ENCODE measurements at regions not wholly inside any gene's neighbourhood (a gene's known extent, or its start where the extent isn't known, plus 50 kb on each side); places are given as distances from the start of the nearest gene placed in this dataset.

DNA sequence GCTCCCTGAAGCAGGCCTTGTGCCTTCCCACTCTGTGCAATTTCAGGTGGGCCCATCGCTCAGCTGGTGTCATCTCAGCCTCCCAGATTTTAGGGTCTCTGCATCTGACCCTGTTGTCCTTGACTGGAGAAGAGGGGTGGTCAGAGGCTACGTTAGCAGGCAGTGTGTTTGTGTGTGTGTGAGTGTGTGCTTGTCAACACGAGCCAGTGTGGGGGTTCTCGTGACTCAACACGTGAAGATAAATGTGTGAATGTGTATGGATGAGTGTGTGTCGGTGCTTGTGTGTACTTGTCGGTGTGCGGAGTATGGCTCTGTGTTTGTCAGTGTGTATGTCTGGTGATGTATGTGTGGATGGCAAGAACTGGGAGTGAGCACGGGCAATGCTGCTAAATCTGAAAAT lies 142.6 kb upstream of the KLF4 start:
- Histone ChIP-seq H3K79me2 (ENCODE audit: insufficient read depth, low read length) (no peaks in the 10 kb centered on the region), H3K4me1 (ENCODE audit: control insufficient read depth in 1 of 2, insufficient read depth in 2 of 2, low read length in 2 of 2) (peaks cover 32 to 35% of the 10 kb centered on the region in 2 donors), H3K4me3 (replicated peaks in 1 of 3; ENCODE audit: low read depth in 2 of 3, low read length in 3 of 3) (no peak overlapping the region), H3K9me3 (replicated peaks in 1 of 2; ENCODE audit: control insufficient read depth in 1 of 2, insufficient read depth in 1 of 2, low read length in 2 of 2) (no peaks in the 10 kb centered on the region), H3K27me3 (ENCODE audit: control insufficient read depth in 2 of 2, insufficient read depth in 2 of 2, low read length in 2 of 2) (no peaks in the 10 kb centered on the region), H3K36me3 (replicated peaks in 1 of 2; ENCODE audit: control insufficient read depth in 1 of 2, insufficient read depth in 2 of 2, low read length in 2 of 2) (no peaks in the 10 kb centered on the region), H3K9ac (ENCODE audit: insufficient read depth, low read length, poor library complexity, severe bottlenecking) (no peak overlapping the region), H4K20me1 (ENCODE audit: insufficient read depth, low read length) (no peaks in the 10 kb centered on the region), H3K4me2 (replicated peaks; ENCODE audit: extremely low read depth, low read length, poor library complexity, severe bottlenecking) (no peak overlapping the region), H2AFZ (ENCODE audit: insufficient read depth, low read depth, low read length, poor library complexity, severe bottlenecking) (no peak overlapping the region), H3K27ac (ENCODE audit: low read depth in 1 of 2, low read length in 2 of 2) (no peak overlapping the region)
- no peak overlapping the region for H3K4me3 Mint-ChIP-seq
- WGBS (ENCODE audit: insufficient coverage) = 100% methylated on average over 6 of the region's 9 CpGs
- H3K4me1 Mint-ChIP-seq = peaks cover 39% of the 10 kb centered on the region
- peaks cover 0 to 1% (median 0%) of the 10 kb centered on the region in 3 donors for H3K27me3 Mint-ChIP-seq (ENCODE audit: low read depth in 3 of 3)
- H3K36me3 Mint-ChIP-seq = peaks cover 0 to 2% of the 10 kb centered on the region in 2 donors
- intact Hi-C loops (cut with micrococcal nuclease) = loop anchor here in 1 of 2 donors (10.0 kb wide), 1 partner anchor 87 kb away; no protein-coding TSS in a partner anchor
- no peaks in the 10 kb centered on the region for H3K9me3 Mint-ChIP-seq
- TF ChIP-seq, protein P1, sequence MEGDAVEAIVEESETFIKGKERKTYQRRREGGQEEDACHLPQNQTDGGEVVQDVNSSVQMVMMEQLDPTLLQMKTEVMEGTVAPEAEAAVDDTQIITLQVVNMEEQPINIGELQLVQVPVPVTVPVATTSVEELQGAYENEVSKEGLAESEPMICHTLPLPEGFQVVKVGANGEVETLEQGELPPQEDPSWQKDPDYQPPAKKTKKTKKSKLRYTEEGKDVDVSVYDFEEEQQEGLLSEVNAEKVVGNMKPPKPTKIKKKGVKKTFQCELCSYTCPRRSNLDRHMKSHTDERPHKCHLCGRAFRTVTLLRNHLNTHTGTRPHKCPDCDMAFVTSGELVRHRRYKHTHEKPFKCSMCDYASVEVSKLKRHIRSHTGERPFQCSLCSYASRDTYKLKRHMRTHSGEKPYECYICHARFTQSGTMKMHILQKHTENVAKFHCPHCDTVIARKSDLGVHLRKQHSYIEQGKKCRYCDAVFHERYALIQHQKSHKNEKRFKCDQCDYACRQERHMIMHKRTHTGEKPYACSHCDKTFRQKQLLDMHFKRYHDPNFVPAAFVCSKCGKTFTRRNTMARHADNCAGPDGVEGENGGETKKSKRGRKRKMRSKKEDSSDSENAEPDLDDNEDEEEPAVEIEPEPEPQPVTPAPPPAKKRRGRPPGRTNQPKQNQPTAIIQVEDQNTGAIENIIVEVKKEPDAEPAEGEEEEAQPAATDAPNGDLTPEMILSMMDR (IDR thresholded peaks at IDR 0.05) = no peak
- no peak for DNase-seq
- H3K27ac Mint-ChIP-seq = peak overlapping the region in 1 of 7 donors; percentile 3

DNA sequence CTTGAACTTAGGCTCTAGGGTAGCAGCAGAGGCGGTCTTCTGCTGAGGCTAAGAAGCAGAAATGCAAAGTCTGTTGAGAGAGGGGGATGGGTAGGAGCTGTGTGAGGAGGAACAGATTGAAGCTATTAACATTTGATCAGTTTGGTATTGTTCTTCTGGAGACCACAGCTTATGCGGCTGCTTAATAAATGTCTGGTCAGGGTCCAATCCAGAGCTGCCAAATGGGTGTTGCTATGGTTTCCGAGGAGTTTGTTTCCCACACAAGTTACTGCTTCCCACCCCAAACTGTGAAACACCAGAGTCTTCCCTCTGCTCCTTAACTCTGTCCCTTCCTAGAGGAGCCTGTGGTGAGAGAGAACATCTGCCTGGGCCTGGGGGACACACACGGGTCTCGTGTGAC lies 142.2 kb upstream of the KLF4 start:
- intact Hi-C loops (cut with micrococcal nuclease) = loop anchor here in 1 of 2 donors (10.0 kb wide), 1 partner anchor 87 kb away; no protein-coding TSS in a partner anchor
- H3K4me2 ChIP-seq (replicated peaks; ENCODE audit: extremely low read depth, low read length, poor library complexity, severe bottlenecking) = no peak overlapping the region
- Mint-ChIP-seq H3K27me3 (ENCODE audit: low read depth in 3 of 3) (peaks cover 0 to under 1% (median 0%) of the 10 kb centered on the region in 3 donors), H3K9me3 (no peaks in the 10 kb centered on the region), H3K36me3 (peaks cover 0 to 2% of the 10 kb centered on the region in 2 donors), H3K27ac (no peak overlapping the region), H3K4me1 (peaks cover 34% of the 10 kb centered on the region), H3K4me3 (no peak overlapping the region)
- H3K9ac ChIP-seq (ENCODE audit: insufficient read depth, low read length, poor library complexity, severe bottlenecking) = no peak overlapping the region
- no peak for DNase-seq
- 95% methylated on average over 4 of the region's 5 CpGs for whole genome bisulfite sequencing (ENCODE audit: insufficient coverage)
- no peaks in the 10 kb centered on the region for H3K27me3 ChIP-seq (ENCODE audit: control insufficient read depth in 2 of 2, insufficient read depth in 2 of 2, low read length in 2 of 2)
- no peak overlapping the region for H2AFZ ChIP-seq (ENCODE audit: insufficient read depth, low read depth, low read length, poor library complexity, severe bottlenecking)
- no peaks in the 10 kb centered on the region for H4K20me1 ChIP-seq (ENCODE audit: insufficient read depth, low read length)
- TF ChIP-seq, protein P1 (IDR thresholded peaks at IDR 0.05) = no peak
- no peaks in the 10 kb centered on the region for H3K79me2 ChIP-seq (ENCODE audit: insufficient read depth, low read length)
- no peaks in the 10 kb centered on the region for H3K9me3 ChIP-seq (replicated peaks in 1 of 2; ENCODE audit: control insufficient read depth in 1 of 2, insufficient read depth in 1 of 2, low read length in 2 of 2)
- no peak overlapping the region for H3K27ac ChIP-seq (ENCODE audit: low read depth in 1 of 2, low read length in 2 of 2)
- peaks cover 27 to 31% of the 10 kb centered on the region in 2 donors for H3K4me1 ChIP-seq (ENCODE audit: control insufficient read depth in 1 of 2, insufficient read depth in 2 of 2, low read length in 2 of 2)
- H3K36me3 ChIP-seq (replicated peaks in 1 of 2; ENCODE audit: control insufficient read depth in 1 of 2, insufficient read depth in 2 of 2, low read length in 2 of 2) = no peaks in the 10 kb centered on the region
- H3K4me3 ChIP-seq (replicated peaks in 1 of 3; ENCODE audit: low read depth in 2 of 3, low read length in 3 of 3) = no peak overlapping the region

Data from CD14-positive monocyte (primary cell).